Ishikawa (cell line): ENCODE measurements at regions not wholly inside any gene's neighbourhood (a gene's known extent, or its start where the extent isn't known, plus 50 kb on each side); places are given as distances from the start of the nearest gene placed in this dataset.

Experiments used
- CEBPB ChIP-seq: IDR thresholded peaks from 2 replicates; pipeline ENCODE4 v1.6.1; 2012
- CREB1 ChIP-seq: IDR thresholded peaks from 2 replicates; pipeline ENCODE4 v1.6.1; 2012; ENCODE audit warnings: low read depth
- EGR1 ChIP-seq: IDR thresholded peaks from 2 replicates; pipeline ENCODE4 v1.6.1; 2012
- EP300 ChIP-seq: IDR thresholded peaks from 2 replicates; pipeline ENCODE4 v1.6.1; 2012; ENCODE audit warnings: borderline replicate concordance
- FOXM1 ChIP-seq: IDR thresholded peaks from 2 replicates; pipeline ENCODE4 v1.6.1; 2012; ENCODE audit warnings: low read depth, borderline replicate concordance
- NFIC ChIP-seq: IDR thresholded peaks from 2 replicates; pipeline ENCODE4 v1.6.1; 2012
- RAD21 ChIP-seq: IDR thresholded peaks from 2 replicates; pipeline ENCODE4 v1.6.1; 2012; ENCODE audit warnings: low read depth
- REST ChIP-seq: IDR thresholded peaks from 2 replicates; pipeline ENCODE4 v1.6.1; 2012; ENCODE audit warnings: low read depth, mild to moderate bottlenecking
- TAF1 ChIP-seq: IDR thresholded peaks from 2 replicates; pipeline ENCODE4 v1.6.1; 2012; ENCODE audit warnings: low read depth, mild to moderate bottlenecking
- TCF12 ChIP-seq: IDR thresholded peaks from 2 replicates; pipeline ENCODE4 v1.6.1; 2012; ENCODE audit warnings: low read depth
- TEAD4 ChIP-seq: IDR thresholded peaks from 2 replicates; pipeline ENCODE4 v1.6.1; 2012
- YY1 ChIP-seq: IDR thresholded peaks from 2 replicates; pipeline ENCODE4 v1.6.1; 2012; ENCODE audit warnings: low read depth
- ZBTB7A ChIP-seq: IDR thresholded peaks from 2 replicates; pipeline ENCODE4 v1.6.1; 2012; ENCODE audit warnings: low read depth
- TF ChIP-seq, protein P1 (sequence below): IDR thresholded peaks from 2 replicates; pipeline ENCODE4 v1.6.1; 2012
- TF ChIP-seq, protein P2 (sequence below): IDR thresholded peaks from 2 replicates; pipeline ENCODE4 v1.6.1; 2012

- TF ChIP-seq TEAD4 (no peak), REST (no peak), YY1 (no peak), CEBPB (no peak), TAF1 (no peak), ZBTB7A (no peak), FOXM1 (no peak), EGR1 (no peak), NFIC (no peak), CREB1 (no peak)
- TF ChIP-seq, protein P1, sequence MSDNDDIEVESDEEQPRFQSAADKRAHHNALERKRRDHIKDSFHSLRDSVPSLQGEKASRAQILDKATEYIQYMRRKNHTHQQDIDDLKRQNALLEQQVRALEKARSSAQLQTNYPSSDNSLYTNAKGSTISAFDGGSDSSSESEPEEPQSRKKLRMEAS, result no peak
- TF ChIP-seq, protein P2, sequence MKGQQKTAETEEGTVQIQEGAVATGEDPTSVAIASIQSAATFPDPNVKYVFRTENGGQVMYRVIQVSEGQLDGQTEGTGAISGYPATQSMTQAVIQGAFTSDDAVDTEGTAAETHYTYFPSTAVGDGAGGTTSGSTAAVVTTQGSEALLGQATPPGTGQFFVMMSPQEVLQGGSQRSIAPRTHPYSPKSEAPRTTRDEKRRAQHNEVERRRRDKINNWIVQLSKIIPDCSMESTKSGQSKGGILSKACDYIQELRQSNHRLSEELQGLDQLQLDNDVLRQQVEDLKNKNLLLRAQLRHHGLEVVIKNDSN, result no peak
Measured at GRCh38 chr10:129038522-129038921, 428.5 kb upstream of the MGMT start.

GRCh38 chr10:129039406-129040370 lies 427.4 kb upstream of the MGMT start:
- TF ChIP-seq TEAD4 (no peak), TAF1 (no peak), TCF12 (no peak), CEBPB (no peak)

DNA sequence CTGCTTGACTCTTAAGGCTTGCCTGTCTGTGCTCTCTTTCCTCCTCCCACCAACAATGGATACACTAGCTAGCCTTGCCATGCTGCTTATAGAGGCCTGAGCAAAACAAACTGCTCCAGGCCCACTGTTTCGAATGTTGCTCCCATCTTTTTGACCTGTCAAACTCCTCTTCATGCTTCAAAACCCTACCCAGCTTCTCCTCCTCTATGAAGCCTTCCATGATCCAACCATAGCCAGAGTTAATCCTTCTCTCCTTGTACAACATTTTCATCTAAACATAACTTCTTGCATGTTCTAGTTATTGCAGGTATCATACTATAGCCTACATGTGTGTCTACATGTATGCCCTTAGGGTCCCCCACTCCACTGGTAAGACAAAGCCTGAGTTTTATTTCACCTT lies 426.7 kb upstream of the MGMT start:
- TF ChIP-seq TEAD4 (no peak), FOXM1 (no peak), CEBPB (no peak), EGR1 (no peak), TAF1 (no peak), NFIC (no peak), REST (no peak), YY1 (no peak), CREB1 (no peak), TCF12 (no peak), ZBTB7A (no peak)
- TF ChIP-seq, protein P1, result no peak
- TF ChIP-seq, protein P2, result no peak

GRCh38 chr10:129041916-129042315 lies 425.1 kb upstream of the MGMT start:
- TF ChIP-seq EP300 (no peak), TCF12 (no peak), NFIC (no peak), TAF1 (no peak), FOXM1 (no peak), CREB1 (no peak), RAD21 (no peak), REST (no peak), YY1 (no peak)
- TF ChIP-seq, protein P2, result no peak
